Breast epithelium (tissue), 4 donors: ENCODE measurements at regions not wholly inside any gene's neighbourhood (a gene's known extent, or its start where the extent isn't known, plus 50 kb on each side); places are given as distances from the start of the nearest gene placed in this dataset.

ENCODE experiments used
- DNase-seq, 2 donors: peaks; one replicate each; pipeline ENCODE4 v3.0.0-alpha.2; 2019; ENCODE audit warnings: low spot score in 2 of 2
- H3K27ac ChIP-seq, 2 donors: fragments of 200-600 bp; sonication (generic) in 1 of 2; one replicate each; pipeline ENCODE4 v1.5.1; 2016 to 2019; ENCODE audit warnings: mild to moderate bottlenecking in 1 of 2
- H3K27me3 ChIP-seq, 2 donors: fragments of 200-600 bp; sonication (generic) in 1 of 2; one replicate each; pipeline versions ENCODE4 v1.5.1 to v1.6.0; 2017 to 2019; ENCODE audit warnings: control low read depth in 1 of 2, mild to moderate bottlenecking in 1 of 2
- H3K36me3 ChIP-seq: fragments of 200-600 bp; one replicate; pipeline ENCODE4 v1.5.1; 2019
- H3K4me1 ChIP-seq, 2 donors: fragments of 200-600 bp; sonication (generic); one replicate each; pipeline ENCODE4 v1.5.1; 2016 to 2019; ENCODE audit warnings: control low read depth in 1 of 2
- H3K4me3 ChIP-seq, 3 donors: fragments of 200-600 bp; sonication (generic); 1 replicate in 2 of 3; 2 replicates in 1 of 3; pipeline ENCODE4 v1.5.1; 2016 to 2019; ENCODE audit warnings: mild to moderate bottlenecking in 3 of 3, moderate library complexity in 2 of 3
- H3K9me3 ChIP-seq, 2 donors: fragments of 200-600 bp; sonication (generic) in 1 of 2; one replicate each; pipeline ENCODE4 v1.5.1; 2016 to 2019; ENCODE audit warnings: control low read depth in 1 of 2
- POLR2A ChIP-seq: fragments of 450-650 bp; IDR thresholded peaks from one replicate; pipeline ENCODE4 v1.6.1; 2016; ENCODE audit warnings: antibody characterized with exemption, mild to moderate bottlenecking, moderate library complexity
- POLR2AphosphoS5 ChIP-seq, 3 donors: sonication (generic); formaldehyde crosslinking; IDR thresholded peaks; one replicate each; pipeline ENCODE4 v1.6.1; 2017; ENCODE audit warnings: antibody characterized with exemption in 3 of 3
- intact Hi-C: fragments of 100-400 bp; cut with DNase I; formaldehyde crosslinking; loops from one replicate; pipeline ENCODE4 v1.15.1; 2023; ENCODE audit warnings: low total_unique reads
- TF ChIP-seq, protein P1 (sequence below), 3 donors: fragments of 450-650 bp; IDR thresholded peaks; one replicate each; pipeline ENCODE4 v1.5.1; 2016 to 2017; ENCODE audit warnings: antibody characterized with exemption in 3 of 3, mild to moderate bottlenecking in 3 of 3, moderate library complexity in 3 of 3

DNA sequence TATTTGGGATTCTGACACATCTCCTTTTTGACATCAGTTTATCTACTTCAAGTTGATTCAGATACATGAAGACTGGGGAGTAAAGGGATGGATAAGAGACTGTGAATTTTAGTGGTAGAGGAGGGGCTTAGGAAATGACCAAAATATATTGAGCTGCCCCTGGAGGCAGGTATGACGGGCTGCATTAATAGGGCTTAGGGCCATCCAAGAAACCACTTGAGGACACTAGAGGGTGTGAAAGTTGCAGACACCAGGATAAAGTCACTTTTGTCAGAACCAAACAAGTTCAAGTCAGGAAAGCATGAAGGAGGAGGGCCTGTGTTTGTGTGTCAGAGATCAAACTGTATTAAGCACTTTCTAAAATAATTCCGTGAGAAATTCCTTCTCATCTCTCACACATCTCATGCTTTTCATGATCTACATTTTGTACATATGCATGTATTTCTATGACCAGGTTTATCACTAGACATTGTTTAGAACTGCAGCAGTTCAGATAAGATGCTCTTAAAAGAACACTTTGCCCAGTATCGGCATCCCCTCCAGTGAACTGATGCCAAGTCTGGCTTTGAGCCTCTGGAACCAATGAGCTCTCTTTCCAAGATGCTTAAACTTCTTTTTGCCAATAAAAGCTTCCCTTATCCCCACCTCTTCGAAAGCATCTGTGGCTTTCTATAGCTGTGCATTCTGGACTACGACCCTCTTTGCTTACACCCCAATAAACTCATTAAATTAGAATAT lies 136.9 kb downstream of the SLC38A1 start:
- no peaks in the 10 kb centered on the region for H3K27me3 ChIP-seq
- TF ChIP-seq POLR2A (no peak), POLR2AphosphoS5 (IDR thresholded peaks at IDR 0.05) (no peak)
- TF ChIP-seq, protein P1, sequence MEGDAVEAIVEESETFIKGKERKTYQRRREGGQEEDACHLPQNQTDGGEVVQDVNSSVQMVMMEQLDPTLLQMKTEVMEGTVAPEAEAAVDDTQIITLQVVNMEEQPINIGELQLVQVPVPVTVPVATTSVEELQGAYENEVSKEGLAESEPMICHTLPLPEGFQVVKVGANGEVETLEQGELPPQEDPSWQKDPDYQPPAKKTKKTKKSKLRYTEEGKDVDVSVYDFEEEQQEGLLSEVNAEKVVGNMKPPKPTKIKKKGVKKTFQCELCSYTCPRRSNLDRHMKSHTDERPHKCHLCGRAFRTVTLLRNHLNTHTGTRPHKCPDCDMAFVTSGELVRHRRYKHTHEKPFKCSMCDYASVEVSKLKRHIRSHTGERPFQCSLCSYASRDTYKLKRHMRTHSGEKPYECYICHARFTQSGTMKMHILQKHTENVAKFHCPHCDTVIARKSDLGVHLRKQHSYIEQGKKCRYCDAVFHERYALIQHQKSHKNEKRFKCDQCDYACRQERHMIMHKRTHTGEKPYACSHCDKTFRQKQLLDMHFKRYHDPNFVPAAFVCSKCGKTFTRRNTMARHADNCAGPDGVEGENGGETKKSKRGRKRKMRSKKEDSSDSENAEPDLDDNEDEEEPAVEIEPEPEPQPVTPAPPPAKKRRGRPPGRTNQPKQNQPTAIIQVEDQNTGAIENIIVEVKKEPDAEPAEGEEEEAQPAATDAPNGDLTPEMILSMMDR (IDR thresholded peaks at IDR 0.05): no peak
- no peak overlapping the region for H3K27ac ChIP-seq
- H3K36me3 ChIP-seq: no peaks in the 10 kb centered on the region
- no peak overlapping the region for H3K4me3 ChIP-seq
- no peaks in the 10 kb centered on the region for H3K4me1 ChIP-seq
- no peaks in the 10 kb centered on the region for H3K9me3 ChIP-seq
- intact Hi-C loops: no loop called here
- no peak for DNase-seq

DNA sequence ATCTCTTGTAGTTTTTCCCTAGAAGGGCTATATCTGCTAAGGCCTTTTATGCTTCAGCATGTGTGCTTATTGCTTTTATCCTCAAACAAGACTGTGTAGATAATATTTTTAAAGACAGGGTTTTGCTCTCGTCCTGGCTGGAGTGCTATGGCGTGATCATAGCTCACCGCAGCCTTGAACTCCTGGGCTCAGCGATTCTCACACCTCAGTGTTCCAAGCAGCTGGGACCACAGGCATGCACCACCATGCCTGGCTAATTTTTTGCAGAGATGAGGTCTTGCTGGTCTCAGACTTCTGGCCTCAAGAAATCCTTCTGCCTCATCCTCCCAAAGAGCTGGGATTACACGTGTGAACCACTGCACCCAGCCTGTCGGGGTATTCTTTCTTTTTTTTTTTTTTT lies 137.3 kb upstream of the SCAF11 start:
- intact Hi-C loops: no loop called here
- Histone ChIP-seq H3K4me3 (no peak overlapping the region), H3K27me3 (no peaks in the 10 kb centered on the region), H3K27ac (no peak overlapping the region), H3K9me3 (no peaks in the 10 kb centered on the region), H3K4me1 (no peaks in the 10 kb centered on the region), H3K36me3 (no peaks in the 10 kb centered on the region)
- DNase-seq: no peak
- TF ChIP-seq, protein P1 (IDR thresholded peaks at IDR 0.05): no peak
- TF ChIP-seq POLR2A (no peak), POLR2AphosphoS5 (IDR thresholded peaks at IDR 0.05) (no peak)

DNA sequence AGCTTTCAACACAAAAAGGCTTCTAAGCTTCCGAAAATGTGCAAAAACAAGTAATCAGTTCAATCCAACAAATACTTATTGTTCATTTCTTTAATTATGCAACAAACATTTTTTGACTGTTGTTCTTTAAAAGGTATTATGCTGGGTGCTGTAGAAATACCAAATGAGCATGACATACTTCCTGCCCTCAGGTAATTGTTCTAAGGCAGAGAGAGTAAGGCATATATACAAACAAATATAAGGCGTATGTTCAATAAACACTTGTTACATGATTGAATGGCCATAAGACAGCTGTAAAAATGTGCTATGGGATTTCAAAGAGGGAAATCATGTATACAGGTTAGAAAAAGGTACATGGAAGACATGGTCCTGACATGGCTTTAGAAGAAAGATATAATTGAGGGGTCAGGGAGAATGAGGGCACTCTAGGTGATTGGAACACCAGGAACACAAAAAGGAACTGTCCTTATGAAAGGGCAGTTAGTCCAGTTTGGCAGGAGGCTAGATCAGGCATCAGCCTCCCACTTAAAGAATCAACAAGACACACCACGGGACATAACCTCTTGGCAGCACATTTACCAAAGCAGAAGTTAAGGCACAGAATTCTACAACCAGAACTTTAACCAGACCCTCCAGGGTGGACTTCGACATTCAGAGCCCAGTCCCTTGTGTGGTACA lies 135.8 kb upstream of the SCAF11 start:
- Histone ChIP-seq H3K27ac (no peak overlapping the region), H3K9me3 (no peaks in the 10 kb centered on the region), H3K27me3 (no peaks in the 10 kb centered on the region), H3K4me1 (no peaks in the 10 kb centered on the region), H3K4me3 (no peak overlapping the region), H3K36me3 (no peaks in the 10 kb centered on the region)
- no peak for TF ChIP-seq POLR2A
- TF ChIP-seq, protein P1 (IDR thresholded peaks at IDR 0.05): no peak
- no peak for TF ChIP-seq POLR2AphosphoS5 (IDR thresholded peaks at IDR 0.05)
- intact Hi-C loops: no loop called here
- no peak for DNase-seq

DNA sequence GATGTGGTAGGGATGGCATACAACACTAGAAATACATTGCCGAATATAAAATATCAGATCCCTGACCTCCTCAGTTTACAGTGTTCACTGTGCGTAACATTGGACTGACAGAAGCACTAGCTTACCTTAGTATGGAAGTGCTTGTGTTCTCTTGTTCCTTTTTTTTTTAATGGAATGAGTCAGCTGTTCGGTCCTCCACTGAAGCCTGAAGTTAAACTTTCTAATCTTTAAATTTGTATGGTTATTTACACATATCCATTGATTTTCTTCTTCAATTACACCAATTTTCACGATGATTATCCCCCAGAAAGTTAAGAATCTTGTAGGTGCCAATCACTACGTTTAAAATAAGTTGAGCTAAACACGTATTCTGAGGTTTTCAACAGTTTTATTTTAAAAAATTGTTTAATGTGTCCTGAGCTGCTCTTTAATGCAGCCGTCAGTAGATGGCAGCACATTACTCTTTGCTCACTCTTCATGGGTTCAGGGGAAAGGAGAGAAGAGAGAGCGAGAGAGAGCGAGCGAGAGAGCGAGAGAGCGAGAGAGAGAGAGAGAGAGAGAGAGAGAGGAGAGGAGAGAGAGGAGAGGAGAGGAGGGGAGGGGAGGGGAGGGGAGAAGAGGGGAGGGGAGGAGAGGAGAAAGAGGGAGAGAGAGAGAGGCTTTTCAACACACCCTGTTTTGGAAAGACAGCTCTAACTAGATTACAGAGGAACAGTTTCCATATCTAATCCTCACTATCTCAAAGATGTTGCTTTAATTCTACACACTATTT lies 134.7 kb upstream of the SCAF11 start:
- Histone ChIP-seq H3K36me3 (no peaks in the 10 kb centered on the region), H3K9me3 (no peaks in the 10 kb centered on the region), H3K27me3 (no peaks in the 10 kb centered on the region), H3K4me1 (no peaks in the 10 kb centered on the region), H3K27ac (no peak overlapping the region), H3K4me3 (peak overlapping the region in 2 of 3 donors; percentile 24 to 55)
- TF ChIP-seq POLR2AphosphoS5 (IDR thresholded peaks at IDR 0.05) (peak in 1 of 3 donors; percentile 37), POLR2A (no peak)
- TF ChIP-seq, protein P1 (IDR thresholded peaks at IDR 0.05): peak; percentile 19 to 75 (median 68)
- intact Hi-C loops: no loop called here
- no peak for DNase-seq
